Suprapubic skin (tissue), 4 donors: ENCODE measurements at regions not wholly inside any gene's neighbourhood (a gene's known extent, or its start where the extent isn't known, plus 50 kb on each side); places are given as distances from the start of the nearest gene placed in this dataset.

Experiments
- EP300 ChIP-seq: sonication (generic); formaldehyde crosslinking; IDR thresholded peaks from one replicate; pipeline ENCODE4 v1.6.1; 2017; ENCODE audit warnings: antibody characterized with exemption
- POLR2A ChIP-seq, 2 donors: fragments of 450-650 bp; IDR thresholded peaks; one replicate each; pipeline ENCODE4 v1.6.1; 2017; ENCODE audit warnings: antibody characterized with exemption in 2 of 2, mild to moderate bottlenecking in 2 of 2, moderate library complexity in 2 of 2
- POLR2AphosphoS5 ChIP-seq, 3 donors: sonication (generic); formaldehyde crosslinking; IDR thresholded peaks; one replicate each; pipeline ENCODE4 v1.6.1; 2017; ENCODE audit warnings: antibody characterized with exemption in 3 of 3
- TF ChIP-seq, protein P1 (sequence below), 2 donors: fragments of 200-600 bp in 1 of 2; fragments of 450-650 bp in 1 of 2; sonication (generic) in 1 of 2; IDR thresholded peaks; one replicate each; pipeline ENCODE4 v1.5.1; 2016 to 2019; ENCODE audit warnings: antibody characterized with exemption in 2 of 2, mild to moderate bottlenecking in 1 of 2, moderate library complexity in 1 of 2

GRCh38 chr10:130800281-130800680 is 511.2 kb downstream of the TCERG1L start:
- TF ChIP-seq, protein P1, sequence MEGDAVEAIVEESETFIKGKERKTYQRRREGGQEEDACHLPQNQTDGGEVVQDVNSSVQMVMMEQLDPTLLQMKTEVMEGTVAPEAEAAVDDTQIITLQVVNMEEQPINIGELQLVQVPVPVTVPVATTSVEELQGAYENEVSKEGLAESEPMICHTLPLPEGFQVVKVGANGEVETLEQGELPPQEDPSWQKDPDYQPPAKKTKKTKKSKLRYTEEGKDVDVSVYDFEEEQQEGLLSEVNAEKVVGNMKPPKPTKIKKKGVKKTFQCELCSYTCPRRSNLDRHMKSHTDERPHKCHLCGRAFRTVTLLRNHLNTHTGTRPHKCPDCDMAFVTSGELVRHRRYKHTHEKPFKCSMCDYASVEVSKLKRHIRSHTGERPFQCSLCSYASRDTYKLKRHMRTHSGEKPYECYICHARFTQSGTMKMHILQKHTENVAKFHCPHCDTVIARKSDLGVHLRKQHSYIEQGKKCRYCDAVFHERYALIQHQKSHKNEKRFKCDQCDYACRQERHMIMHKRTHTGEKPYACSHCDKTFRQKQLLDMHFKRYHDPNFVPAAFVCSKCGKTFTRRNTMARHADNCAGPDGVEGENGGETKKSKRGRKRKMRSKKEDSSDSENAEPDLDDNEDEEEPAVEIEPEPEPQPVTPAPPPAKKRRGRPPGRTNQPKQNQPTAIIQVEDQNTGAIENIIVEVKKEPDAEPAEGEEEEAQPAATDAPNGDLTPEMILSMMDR (IDR thresholded peaks at IDR 0.05): no peak
- TF ChIP-seq POLR2A (IDR thresholded peaks at IDR 0.05) (no peak), POLR2AphosphoS5 (IDR thresholded peaks at IDR 0.05) (no peak), EP300 (no peak)
